ENCODE measurements at regions not wholly inside any gene's neighbourhood (a gene's known extent, or its start where the extent isn't known, plus 50 kb on each side); places are given as distances from the start of the nearest gene placed in this dataset.

DNA sequence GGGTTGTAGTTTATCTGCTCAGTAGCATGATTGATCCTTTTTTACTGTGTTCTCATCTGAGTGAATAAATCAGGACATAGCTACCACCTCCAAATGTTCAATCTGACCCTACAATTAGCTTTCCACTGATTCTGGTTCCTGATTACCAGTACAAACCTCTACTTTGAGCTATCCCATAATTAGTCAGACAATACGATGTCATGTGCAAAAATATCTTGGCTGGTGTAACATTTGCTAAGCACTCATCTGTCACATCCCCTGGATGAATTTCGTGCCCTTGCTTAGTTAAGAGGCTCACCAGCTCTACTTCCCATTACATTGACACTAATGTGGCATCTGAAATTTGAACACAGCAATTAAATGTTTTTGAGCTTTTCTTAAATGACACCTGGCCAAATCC, 1101.0 kb upstream of the PCDH7 start:
- no peaks in the 10 kb centered on the region for H3K4me1 ChIP-seq (ENCODE audit: low read depth, poor library complexity, severe bottlenecking)
- TF ChIP-seq CTCF (conservative IDR thresholded peaks at IDR 0.05; ENCODE audit: low read depth, low read length): no peak
- H3K9ac ChIP-seq: no peak overlapping the region
- H3K27ac ChIP-seq: no peak overlapping the region
- H3K36me3 ChIP-seq (ENCODE audit: insufficient read depth): no peaks in the 10 kb centered on the region
- no peaks in the 10 kb centered on the region for H4K20me1 ChIP-seq (ENCODE audit: insufficient read depth)
- no peaks in the 10 kb centered on the region for H3K27me3 ChIP-seq (ENCODE audit: insufficient read depth, low read depth)
- H2AFZ ChIP-seq (ENCODE audit: low read depth): no peak overlapping the region
- no peaks in the 10 kb centered on the region for H3K79me2 ChIP-seq (ENCODE audit: insufficient read depth, low read depth)
- H3K4me2 ChIP-seq: no peak overlapping the region
- H3K4me3 ChIP-seq (IDR thresholded peaks at IDR 0.05; ENCODE audit: insufficient read depth, low read depth, low read length): no peak overlapping the region

- no peak overlapping the region for H3K27ac ChIP-seq
- H3K36me3 ChIP-seq (ENCODE audit: insufficient read depth): no peaks in the 10 kb centered on the region
- no peak overlapping the region for H2AFZ ChIP-seq (ENCODE audit: low read depth)
- no peaks in the 10 kb centered on the region for H3K27me3 ChIP-seq (ENCODE audit: insufficient read depth, low read depth)
- no peaks in the 10 kb centered on the region for H3K4me1 ChIP-seq (ENCODE audit: low read depth, poor library complexity, severe bottlenecking)
- no peak overlapping the region for H3K4me3 ChIP-seq (IDR thresholded peaks at IDR 0.05; ENCODE audit: insufficient read depth, low read depth, low read length)
- TF ChIP-seq CTCF (conservative IDR thresholded peaks at IDR 0.05; ENCODE audit: low read depth, low read length): no peak
- no peaks in the 10 kb centered on the region for H4K20me1 ChIP-seq (ENCODE audit: insufficient read depth)
- no peaks in the 10 kb centered on the region for H3K79me2 ChIP-seq (ENCODE audit: insufficient read depth, low read depth)
- no peak overlapping the region for H3K4me2 ChIP-seq
- no peak overlapping the region for H3K9ac ChIP-seq
These were observed 1088.0 kb upstream of the PCDH7 start for GRCh38 chr4:29632199-29632598.

GRCh38 chr4:29636961-29637360, 1083.2 kb upstream of the PCDH7 start:
- Histone ChIP-seq H4K20me1 (ENCODE audit: insufficient read depth) (no peaks in the 10 kb centered on the region), H3K79me2 (ENCODE audit: insufficient read depth, low read depth) (no peaks in the 10 kb centered on the region), H3K4me1 (ENCODE audit: low read depth, poor library complexity, severe bottlenecking) (no peaks in the 10 kb centered on the region), H3K27me3 (ENCODE audit: insufficient read depth, low read depth) (no peaks in the 10 kb centered on the region), H3K9ac (no peak overlapping the region), H3K4me3 (IDR thresholded peaks at IDR 0.05; ENCODE audit: insufficient read depth, low read depth, low read length) (no peak overlapping the region), H3K4me2 (no peak overlapping the region), H2AFZ (ENCODE audit: low read depth) (no peak overlapping the region), H3K36me3 (ENCODE audit: insufficient read depth) (no peaks in the 10 kb centered on the region), H3K27ac (no peak overlapping the region)
- TF ChIP-seq CTCF (conservative IDR thresholded peaks at IDR 0.05; ENCODE audit: low read depth, low read length): no peak

- H3K27me3 ChIP-seq (ENCODE audit: insufficient read depth, low read depth): no peaks in the 10 kb centered on the region
- H3K36me3 ChIP-seq (ENCODE audit: insufficient read depth): no peaks in the 10 kb centered on the region
- no peaks in the 10 kb centered on the region for H3K79me2 ChIP-seq (ENCODE audit: insufficient read depth, low read depth)
- no peak overlapping the region for H3K4me3 ChIP-seq (IDR thresholded peaks at IDR 0.05; ENCODE audit: insufficient read depth, low read depth, low read length)
- no peak for TF ChIP-seq CTCF (conservative IDR thresholded peaks at IDR 0.05; ENCODE audit: low read depth, low read length)
- no peak overlapping the region for H2AFZ ChIP-seq (ENCODE audit: low read depth)
- H3K9ac ChIP-seq: no peak overlapping the region
- H3K27ac ChIP-seq: no peak overlapping the region
- no peaks in the 10 kb centered on the region for H3K4me1 ChIP-seq (ENCODE audit: low read depth, poor library complexity, severe bottlenecking)
- no peaks in the 10 kb centered on the region for H4K20me1 ChIP-seq (ENCODE audit: insufficient read depth)
- no peak overlapping the region for H3K4me2 ChIP-seq
These were observed 1066.9 kb upstream of the PCDH7 start for GRCh38 chr4:29653221-29653620.

- Histone ChIP-seq H2AFZ (ENCODE audit: low read depth) (no peak overlapping the region), H3K27me3 (ENCODE audit: insufficient read depth, low read depth) (no peaks in the 10 kb centered on the region), H3K4me2 (no peak overlapping the region), H3K4me3 (IDR thresholded peaks at IDR 0.05; ENCODE audit: insufficient read depth, low read depth, low read length) (no peak overlapping the region), H4K20me1 (ENCODE audit: insufficient read depth) (no peaks in the 10 kb centered on the region), H3K27ac (no peak overlapping the region), H3K79me2 (ENCODE audit: insufficient read depth, low read depth) (no peaks in the 10 kb centered on the region), H3K9ac (no peak overlapping the region), H3K36me3 (ENCODE audit: insufficient read depth) (no peaks in the 10 kb centered on the region), H3K4me1 (ENCODE audit: low read depth, poor library complexity, severe bottlenecking) (no peaks in the 10 kb centered on the region)
- TF ChIP-seq CTCF (conservative IDR thresholded peaks at IDR 0.05; ENCODE audit: low read depth, low read length): no peak
These were observed 1039.5 kb upstream of the PCDH7 start for GRCh38 chr4:29680644-29681043.

Data from KMS-11 (cell line).